ENCODE measurements at regions not wholly inside any gene's neighbourhood (a gene's known extent, or its start where the extent isn't known, plus 50 kb on each side); places are given as distances from the start of the nearest gene placed in this dataset.

GRCh38 chr1:47576758-47577115 lies 138.9 kb downstream of the FOXD2 start:
- Histone ChIP-seq H3K36me3 (ENCODE audit: insufficient read depth, low read length) (no peaks in the 10 kb centered on the region), H3K9me3 (ENCODE audit: low read length) (no peaks in the 10 kb centered on the region), H3K4me1 (ENCODE audit: insufficient read depth, low read length) (no peaks in the 10 kb centered on the region), H3K27me3 (ENCODE audit: insufficient read depth, low read length) (peaks cover 10% of the 10 kb centered on the region), H2AFZ (ENCODE audit: low read depth, low read length) (no peak overlapping the region), H3K4me3 (ENCODE audit: low read length) (no peak overlapping the region)

DNA sequence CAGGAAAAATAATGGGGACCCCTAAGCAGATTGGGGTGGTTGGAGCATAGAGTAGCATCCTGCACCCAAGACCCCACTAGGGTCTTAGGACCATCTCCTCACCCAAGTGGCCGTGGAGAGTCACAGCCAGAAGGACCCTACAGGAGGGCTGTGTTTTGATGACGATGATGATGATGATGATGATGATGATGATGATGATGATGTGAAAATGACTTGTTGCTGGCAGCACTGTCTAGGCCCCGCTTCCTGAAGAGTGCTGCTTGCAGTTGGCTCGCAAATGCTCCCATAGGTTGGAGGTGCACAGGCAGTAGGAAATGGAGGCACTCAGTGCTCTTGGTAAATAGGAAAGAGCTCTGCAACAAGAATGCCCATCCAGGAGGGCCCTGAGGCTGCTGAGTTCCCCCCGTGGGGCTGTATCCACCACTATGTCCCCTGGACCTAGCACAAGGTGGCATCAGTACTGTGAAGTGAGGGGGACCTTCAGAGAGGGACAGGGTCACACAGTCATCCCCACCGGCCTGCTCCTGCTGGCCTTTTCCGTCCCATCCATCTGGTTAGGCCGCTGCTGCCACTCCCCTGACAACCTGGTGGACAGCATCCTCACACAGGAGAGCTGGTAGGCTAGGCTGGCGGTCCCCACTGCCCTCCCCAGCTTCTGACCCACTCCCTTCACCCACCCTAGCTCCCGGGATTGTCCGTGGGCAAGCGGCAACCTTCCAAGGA lies 139.6 kb downstream of the FOXD2 start:
- Histone ChIP-seq H3K36me3 (ENCODE audit: insufficient read depth, low read length) (no peaks in the 10 kb centered on the region), H3K9me3 (ENCODE audit: low read length) (no peaks in the 10 kb centered on the region), H3K27me3 (ENCODE audit: insufficient read depth, low read length) (peaks cover 12% of the 10 kb centered on the region), H2AFZ (ENCODE audit: low read depth, low read length) (no peak overlapping the region), H3K4me1 (ENCODE audit: insufficient read depth, low read length) (no peaks in the 10 kb centered on the region), H3K4me3 (ENCODE audit: low read length) (no peak overlapping the region)

DNA sequence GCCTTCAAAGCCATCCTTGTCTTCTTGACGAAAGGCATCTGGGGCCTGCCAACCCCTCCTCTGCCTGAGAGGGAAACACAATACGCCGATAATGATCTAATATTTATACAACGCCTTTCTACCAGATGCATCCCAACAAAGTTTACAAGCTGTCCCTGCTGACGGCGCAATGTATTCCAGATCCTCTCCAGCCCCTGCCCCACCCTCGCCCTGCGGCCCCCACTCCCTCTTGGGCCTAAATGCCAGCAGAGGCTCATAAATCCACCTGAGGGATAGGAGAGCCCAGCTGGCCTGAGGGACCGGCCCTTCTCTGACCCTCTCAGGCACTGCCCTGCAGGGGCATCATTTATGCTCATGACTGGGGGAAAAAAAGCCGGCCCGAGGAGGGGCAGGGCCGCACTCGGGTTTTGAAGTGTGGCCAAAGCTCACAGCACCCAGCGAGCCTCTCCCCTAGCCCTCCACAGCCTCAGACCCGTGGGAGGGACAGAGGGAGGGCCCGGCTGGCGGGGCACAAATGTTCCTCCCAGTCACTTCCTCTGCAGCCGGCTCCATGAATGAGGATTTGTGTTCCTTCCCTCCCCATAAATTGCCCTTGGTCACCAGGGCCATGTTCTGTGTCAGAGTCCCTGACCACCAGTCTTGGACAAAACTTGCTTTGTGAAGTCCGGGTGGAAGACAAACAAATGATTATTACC lies 140.3 kb downstream of the FOXD2 start:
- no peaks in the 10 kb centered on the region for H3K4me1 ChIP-seq (ENCODE audit: insufficient read depth, low read length)
- H3K27me3 ChIP-seq (ENCODE audit: insufficient read depth, low read length) = peaks cover 16% of the 10 kb centered on the region
- no peaks in the 10 kb centered on the region for H3K36me3 ChIP-seq (ENCODE audit: insufficient read depth, low read length)
- H3K4me3 ChIP-seq (ENCODE audit: low read length) = no peak overlapping the region
- no peaks in the 10 kb centered on the region for H3K9me3 ChIP-seq (ENCODE audit: low read length)
- no peak overlapping the region for H2AFZ ChIP-seq (ENCODE audit: low read depth, low read length)

- Histone ChIP-seq H3K27me3 (ENCODE audit: insufficient read depth, low read length) (peaks cover 16% of the 10 kb centered on the region), H2AFZ (ENCODE audit: low read depth, low read length) (no peak overlapping the region), H3K4me3 (ENCODE audit: low read length) (no peak overlapping the region), H3K4me1 (ENCODE audit: insufficient read depth, low read length) (no peaks in the 10 kb centered on the region), H3K9me3 (ENCODE audit: low read length) (no peaks in the 10 kb centered on the region), H3K36me3 (ENCODE audit: insufficient read depth, low read length) (no peaks in the 10 kb centered on the region)
These were observed 141.0 kb downstream of the FOXD2 start for GRCh38 chr1:47578721-47579419.

DNA sequence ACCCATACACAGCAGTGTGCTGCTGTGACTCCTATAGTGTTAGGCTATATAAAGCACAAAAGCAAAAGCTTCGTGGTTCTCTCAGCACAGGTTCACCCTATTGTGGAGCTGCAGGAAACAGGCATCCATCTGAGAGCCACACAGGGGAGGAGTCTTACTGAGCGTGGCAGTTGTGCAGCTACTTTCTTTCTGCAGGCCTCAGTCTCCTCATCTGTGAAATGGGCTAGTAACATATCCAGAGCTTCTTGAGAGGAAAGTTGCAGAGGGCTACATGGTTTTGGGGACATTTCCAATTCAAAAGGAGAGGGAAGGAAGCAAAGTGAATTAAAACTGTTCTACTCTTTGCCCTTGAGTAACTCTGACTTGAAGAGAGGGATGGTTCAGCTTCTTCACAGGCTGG lies 142.0 kb downstream of the FOXD2 start:
- H3K4me3 ChIP-seq (ENCODE audit: low read length) = no peak overlapping the region
- H3K9me3 ChIP-seq (ENCODE audit: low read length) = no peaks in the 10 kb centered on the region
- H2AFZ ChIP-seq (ENCODE audit: low read depth, low read length) = no peak overlapping the region
- peaks cover 21% of the 10 kb centered on the region for H3K27me3 ChIP-seq (ENCODE audit: insufficient read depth, low read length)
- H3K36me3 ChIP-seq (ENCODE audit: insufficient read depth, low read length) = no peaks in the 10 kb centered on the region
- no peaks in the 10 kb centered on the region for H3K4me1 ChIP-seq (ENCODE audit: insufficient read depth, low read length)

- H3K36me3 ChIP-seq (ENCODE audit: insufficient read depth, low read length) = no peaks in the 10 kb centered on the region
- H2AFZ ChIP-seq (ENCODE audit: low read depth, low read length) = no peak overlapping the region
- peaks cover 21% of the 10 kb centered on the region for H3K27me3 ChIP-seq (ENCODE audit: insufficient read depth, low read length)
- no peak overlapping the region for H3K4me3 ChIP-seq (ENCODE audit: low read length)
- no peaks in the 10 kb centered on the region for H3K9me3 ChIP-seq (ENCODE audit: low read length)
- no peaks in the 10 kb centered on the region for H3K4me1 ChIP-seq (ENCODE audit: insufficient read depth, low read length)
These were observed 142.7 kb downstream of the FOXD2 start for GRCh38 chr1:47580451-47580995.

- Histone ChIP-seq H3K4me3 (ENCODE audit: low read length) (no peak overlapping the region), H2AFZ (ENCODE audit: low read depth, low read length) (no peak overlapping the region), H3K36me3 (ENCODE audit: insufficient read depth, low read length) (no peaks in the 10 kb centered on the region), H3K4me1 (ENCODE audit: insufficient read depth, low read length) (no peaks in the 10 kb centered on the region), H3K9me3 (ENCODE audit: low read length) (no peaks in the 10 kb centered on the region), H3K27me3 (ENCODE audit: insufficient read depth, low read length) (peaks cover 17% of the 10 kb centered on the region)
These were observed 145.2 kb downstream of the FOXD2 start for GRCh38 chr1:47582891-47583608.

GRCh38 chr1:47584249-47584648 lies 146.4 kb downstream of the FOXD2 start:
- H3K9me3 ChIP-seq (ENCODE audit: low read length) = no peaks in the 10 kb centered on the region
- H3K27me3 ChIP-seq (ENCODE audit: insufficient read depth, low read length) = peaks cover 20% of the 10 kb centered on the region
- H3K36me3 ChIP-seq (ENCODE audit: insufficient read depth, low read length) = no peaks in the 10 kb centered on the region
- no peak overlapping the region for H3K4me3 ChIP-seq (ENCODE audit: low read length)
- no peaks in the 10 kb centered on the region for H3K4me1 ChIP-seq (ENCODE audit: insufficient read depth, low read length)
- H2AFZ ChIP-seq (ENCODE audit: low read depth, low read length) = no peak overlapping the region

DNA sequence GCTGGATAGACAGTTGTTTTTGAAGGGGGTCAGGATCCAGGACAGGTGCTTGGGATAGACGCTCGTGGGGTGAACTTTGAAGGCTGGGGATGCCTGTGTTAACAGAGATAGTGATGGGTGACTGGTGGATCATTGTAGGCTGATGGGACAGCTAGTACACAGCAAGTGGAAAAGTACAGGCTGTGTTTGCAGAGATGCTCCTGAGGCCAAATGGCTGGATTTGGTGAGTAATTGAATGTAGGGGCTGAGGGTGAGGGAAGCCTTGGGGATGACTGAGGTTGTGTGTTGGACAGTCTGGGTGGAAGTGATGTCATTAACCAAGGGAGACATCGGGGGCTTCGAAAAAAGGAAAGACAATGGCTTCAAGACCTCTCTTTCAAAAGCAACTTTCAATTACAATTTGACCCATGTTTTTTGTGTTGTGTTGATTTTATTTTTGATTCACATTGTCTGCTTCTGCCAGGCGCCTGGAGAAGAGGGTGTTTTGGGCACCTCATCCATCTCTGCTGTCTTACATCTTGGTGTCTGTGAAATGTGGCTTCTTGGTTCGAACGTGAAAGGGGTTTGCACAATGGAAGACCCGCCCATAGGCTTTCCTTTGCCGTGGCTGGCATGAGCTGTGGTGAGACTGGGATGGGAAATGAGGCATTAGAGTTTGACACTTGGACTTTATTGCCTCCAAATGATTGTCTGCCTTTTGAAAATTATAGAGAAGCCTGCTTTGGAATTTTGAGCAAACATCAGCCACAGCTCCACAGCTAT lies 147.5 kb downstream of the FOXD2 start:
- no peak overlapping the region for H2AFZ ChIP-seq (ENCODE audit: low read depth, low read length)
- H3K9me3 ChIP-seq (ENCODE audit: low read length) = no peaks in the 10 kb centered on the region
- H3K36me3 ChIP-seq (ENCODE audit: insufficient read depth, low read length) = no peaks in the 10 kb centered on the region
- H3K4me1 ChIP-seq (ENCODE audit: insufficient read depth, low read length) = no peaks in the 10 kb centered on the region
- H3K27me3 ChIP-seq (ENCODE audit: insufficient read depth, low read length) = peaks cover 23% of the 10 kb centered on the region
- H3K4me3 ChIP-seq (ENCODE audit: low read length) = no peak overlapping the region

DNA sequence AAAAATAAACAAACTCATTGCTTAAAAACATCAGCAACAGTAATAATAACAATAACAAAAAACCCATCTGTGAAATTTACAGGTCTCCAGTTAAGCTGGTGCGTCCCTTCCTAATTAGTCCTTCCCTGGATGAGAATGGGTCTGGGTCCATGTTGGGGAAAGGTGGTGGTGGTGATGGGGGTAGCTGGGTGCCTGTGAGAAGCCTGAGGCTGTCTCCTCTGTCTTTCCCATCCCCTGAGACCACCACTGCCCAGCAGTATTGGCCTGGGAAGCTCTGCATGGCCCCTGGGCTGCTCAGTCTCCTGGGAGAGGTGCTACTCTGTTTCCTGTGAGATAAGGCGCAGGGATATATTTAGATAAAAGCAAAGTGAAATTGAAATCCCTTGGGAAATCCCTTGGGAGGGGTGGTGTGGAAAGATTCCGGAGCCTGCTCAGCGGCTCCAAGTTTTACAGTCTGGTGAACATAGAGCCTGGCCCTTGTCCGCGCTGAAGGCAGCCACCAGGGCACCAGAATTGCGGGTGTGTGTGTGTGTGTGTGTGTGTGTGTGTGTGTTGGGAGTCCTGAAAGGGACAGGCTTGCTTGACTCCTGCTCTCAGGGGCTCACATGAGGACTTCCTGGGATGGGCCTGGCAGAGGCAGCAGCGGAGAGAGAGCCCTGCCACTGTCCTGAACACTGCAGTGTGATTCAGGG lies 150.2 kb downstream of the FOXD2 start:
- peaks cover 39% of the 10 kb centered on the region for H3K27me3 ChIP-seq (ENCODE audit: insufficient read depth, low read length)
- H3K9me3 ChIP-seq (ENCODE audit: low read length) = no peaks in the 10 kb centered on the region
- no peaks in the 10 kb centered on the region for H3K4me1 ChIP-seq (ENCODE audit: insufficient read depth, low read length)
- no peak overlapping the region for H3K4me3 ChIP-seq (ENCODE audit: low read length)
- H3K36me3 ChIP-seq (ENCODE audit: insufficient read depth, low read length) = no peaks in the 10 kb centered on the region
- H2AFZ ChIP-seq (ENCODE audit: low read depth, low read length) = no peak overlapping the region

DNA sequence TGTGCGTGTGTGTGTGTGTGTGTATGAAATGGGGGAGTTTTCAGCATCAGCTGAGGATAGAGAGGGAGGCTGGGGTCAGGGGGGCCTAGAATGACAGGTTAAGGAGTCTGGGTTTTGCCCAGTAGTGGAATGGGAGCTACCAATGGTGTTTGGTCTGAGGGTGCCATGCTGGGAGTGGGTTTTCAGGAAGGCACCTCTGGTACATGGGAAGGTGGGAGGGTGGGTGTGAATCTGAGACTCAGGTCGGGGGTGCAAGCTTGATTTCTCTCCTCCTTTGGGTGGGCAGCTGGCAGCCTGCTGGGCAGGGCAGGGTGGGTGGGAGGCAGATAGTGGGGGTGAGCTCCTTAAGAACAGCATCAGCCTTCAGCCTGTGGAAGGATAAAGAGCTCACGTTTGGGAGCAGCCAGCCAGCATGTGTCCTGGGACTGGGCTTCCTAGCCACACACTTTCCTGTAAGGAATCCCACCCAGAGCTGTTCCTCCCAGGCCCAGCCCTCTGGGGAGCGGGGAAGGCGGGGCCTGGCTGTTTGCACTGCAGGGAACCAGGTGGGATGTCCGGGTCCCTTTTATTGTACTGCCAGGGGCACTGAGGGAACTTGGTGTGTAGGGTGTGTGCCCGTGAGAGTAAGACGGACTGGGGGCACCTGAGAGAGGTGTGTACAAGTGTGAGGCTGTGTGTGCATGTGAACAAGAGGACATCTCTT lies 152.8 kb downstream of the FOXD2 start:
- H3K4me3 ChIP-seq (ENCODE audit: low read length) = no peak overlapping the region
- no peaks in the 10 kb centered on the region for H3K9me3 ChIP-seq (ENCODE audit: low read length)
- no peaks in the 10 kb centered on the region for H3K4me1 ChIP-seq (ENCODE audit: insufficient read depth, low read length)
- H3K36me3 ChIP-seq (ENCODE audit: insufficient read depth, low read length) = no peaks in the 10 kb centered on the region
- H3K27me3 ChIP-seq (ENCODE audit: insufficient read depth, low read length) = peaks cover 54% of the 10 kb centered on the region
- H2AFZ ChIP-seq (ENCODE audit: low read depth, low read length) = no peak overlapping the region
